Ishikawa (cell line): ENCODE measurements at regions not wholly inside any gene's neighbourhood (a gene's known extent, or its start where the extent isn't known, plus 50 kb on each side); places are given as distances from the start of the nearest gene placed in this dataset.

ENCODE experiments used
- CEBPB ChIP-seq: IDR thresholded peaks from 2 replicates; pipeline ENCODE4 v1.6.1; 2012
- CREB1 ChIP-seq: IDR thresholded peaks from 2 replicates; pipeline ENCODE4 v1.6.1; 2012; ENCODE audit warnings: low read depth
- EGR1 ChIP-seq: IDR thresholded peaks from 2 replicates; pipeline ENCODE4 v1.6.1; 2012
- EP300 ChIP-seq: IDR thresholded peaks from 2 replicates; pipeline ENCODE4 v1.6.1; 2012; ENCODE audit warnings: borderline replicate concordance
- FOXM1 ChIP-seq: IDR thresholded peaks from 2 replicates; pipeline ENCODE4 v1.6.1; 2012; ENCODE audit warnings: low read depth, borderline replicate concordance
- NFIC ChIP-seq: IDR thresholded peaks from 2 replicates; pipeline ENCODE4 v1.6.1; 2012
- RAD21 ChIP-seq: IDR thresholded peaks from 2 replicates; pipeline ENCODE4 v1.6.1; 2012; ENCODE audit warnings: low read depth
- TAF1 ChIP-seq: IDR thresholded peaks from 2 replicates; pipeline ENCODE4 v1.6.1; 2012; ENCODE audit warnings: low read depth, mild to moderate bottlenecking
- TCF12 ChIP-seq: IDR thresholded peaks from 2 replicates; pipeline ENCODE4 v1.6.1; 2012; ENCODE audit warnings: low read depth
- TEAD4 ChIP-seq: IDR thresholded peaks from 2 replicates; pipeline ENCODE4 v1.6.1; 2012
- YY1 ChIP-seq: IDR thresholded peaks from 2 replicates; pipeline ENCODE4 v1.6.1; 2012; ENCODE audit warnings: low read depth
- ZBTB7A ChIP-seq: IDR thresholded peaks from 2 replicates; pipeline ENCODE4 v1.6.1; 2012; ENCODE audit warnings: low read depth
- TF ChIP-seq, protein P1 (sequence below): IDR thresholded peaks from 2 replicates; pipeline ENCODE4 v1.6.1; 2012
- TF ChIP-seq, protein P2 (sequence below): IDR thresholded peaks from 2 replicates; pipeline ENCODE4 v1.6.1; 2012
- TF ChIP-seq, protein P3 (sequence below): IDR thresholded peaks from 2 replicates; pipeline ENCODE4 v1.6.1; 2012; ENCODE audit warnings: low read depth, mild to moderate bottlenecking

DNA sequence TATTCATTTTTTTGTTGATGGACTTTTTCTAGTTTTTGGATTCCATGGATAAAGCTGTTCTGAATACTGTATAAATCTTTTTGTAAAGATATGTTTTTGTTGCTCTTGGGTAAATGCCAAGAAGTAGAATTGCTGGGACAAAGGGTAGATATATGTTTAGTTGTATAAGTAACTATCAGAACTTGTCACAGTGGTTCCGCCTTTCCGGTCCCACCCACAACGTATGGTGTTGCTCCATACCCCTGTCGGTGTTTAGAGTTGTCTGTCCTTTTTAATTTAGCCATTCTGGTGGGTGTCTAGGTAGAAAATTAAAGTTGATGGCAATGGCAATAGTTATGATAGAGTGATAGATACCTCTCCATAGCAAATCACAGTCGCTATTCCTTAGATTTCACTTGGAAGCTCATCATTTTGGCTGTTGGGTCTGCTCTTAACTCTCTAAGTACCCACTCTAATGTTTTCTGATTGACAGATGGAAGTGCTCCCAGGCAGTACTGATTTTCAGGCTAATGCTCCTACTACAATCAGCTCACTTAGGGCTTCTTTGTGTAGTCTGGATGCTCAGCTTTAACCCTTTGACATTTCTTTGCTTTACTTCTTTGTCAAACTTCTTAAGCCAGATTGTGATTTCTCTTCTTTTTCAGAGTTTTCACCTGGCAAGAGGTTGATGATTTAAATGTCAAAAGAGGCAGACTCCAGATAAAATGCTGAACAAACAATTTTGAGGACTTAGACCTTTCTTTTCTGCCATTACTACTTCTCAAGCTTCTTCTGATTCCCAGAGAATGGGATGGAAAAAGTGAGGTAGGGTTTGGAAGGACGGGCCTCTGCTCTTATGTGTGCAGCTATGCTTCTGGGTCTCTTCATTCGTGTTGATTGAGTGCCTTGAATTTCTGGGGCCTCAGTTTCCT, 156.4 kb downstream of the AQP4 start:
- TF ChIP-seq FOXM1 (no peak), CREB1 (no peak)

GRCh38 chr18:26706911-26707351, 158.6 kb downstream of the AQP4 start:
- TF ChIP-seq, protein P1, sequence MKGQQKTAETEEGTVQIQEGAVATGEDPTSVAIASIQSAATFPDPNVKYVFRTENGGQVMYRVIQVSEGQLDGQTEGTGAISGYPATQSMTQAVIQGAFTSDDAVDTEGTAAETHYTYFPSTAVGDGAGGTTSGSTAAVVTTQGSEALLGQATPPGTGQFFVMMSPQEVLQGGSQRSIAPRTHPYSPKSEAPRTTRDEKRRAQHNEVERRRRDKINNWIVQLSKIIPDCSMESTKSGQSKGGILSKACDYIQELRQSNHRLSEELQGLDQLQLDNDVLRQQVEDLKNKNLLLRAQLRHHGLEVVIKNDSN = no peak
- TF ChIP-seq ZBTB7A (no peak), CREB1 (no peak), FOXM1 (no peak), CEBPB (no peak), NFIC (no peak), TAF1 (no peak), YY1 (no peak), EGR1 (no peak)

DNA sequence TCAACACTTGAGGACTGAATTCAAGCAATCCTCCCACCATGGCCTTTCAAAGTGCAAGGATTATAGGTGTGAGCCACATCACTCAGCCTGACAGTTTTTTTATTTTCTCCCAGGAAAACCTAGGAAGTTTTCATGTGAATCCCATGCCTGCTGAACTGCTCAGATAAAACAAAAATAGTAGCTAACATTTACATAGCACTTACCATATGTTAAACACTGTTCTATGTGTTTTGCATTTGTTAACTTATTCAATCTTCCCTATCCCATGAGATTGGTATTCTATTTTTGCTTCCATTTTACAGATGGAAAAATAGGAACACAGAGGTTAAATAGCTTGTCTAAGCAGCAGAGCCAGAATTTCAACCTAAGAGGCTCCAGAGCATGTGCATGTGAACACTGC, 157.4 kb upstream of the KCTD1 start:
- TF ChIP-seq TAF1 (no peak), CREB1 (no peak), YY1 (no peak), EP300 (no peak), NFIC (no peak), TCF12 (no peak), FOXM1 (no peak), RAD21 (no peak), ZBTB7A (no peak), CEBPB (no peak), EGR1 (no peak), TEAD4 (no peak)
- TF ChIP-seq, protein P2, sequence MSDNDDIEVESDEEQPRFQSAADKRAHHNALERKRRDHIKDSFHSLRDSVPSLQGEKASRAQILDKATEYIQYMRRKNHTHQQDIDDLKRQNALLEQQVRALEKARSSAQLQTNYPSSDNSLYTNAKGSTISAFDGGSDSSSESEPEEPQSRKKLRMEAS = no peak
- TF ChIP-seq, protein P3, sequence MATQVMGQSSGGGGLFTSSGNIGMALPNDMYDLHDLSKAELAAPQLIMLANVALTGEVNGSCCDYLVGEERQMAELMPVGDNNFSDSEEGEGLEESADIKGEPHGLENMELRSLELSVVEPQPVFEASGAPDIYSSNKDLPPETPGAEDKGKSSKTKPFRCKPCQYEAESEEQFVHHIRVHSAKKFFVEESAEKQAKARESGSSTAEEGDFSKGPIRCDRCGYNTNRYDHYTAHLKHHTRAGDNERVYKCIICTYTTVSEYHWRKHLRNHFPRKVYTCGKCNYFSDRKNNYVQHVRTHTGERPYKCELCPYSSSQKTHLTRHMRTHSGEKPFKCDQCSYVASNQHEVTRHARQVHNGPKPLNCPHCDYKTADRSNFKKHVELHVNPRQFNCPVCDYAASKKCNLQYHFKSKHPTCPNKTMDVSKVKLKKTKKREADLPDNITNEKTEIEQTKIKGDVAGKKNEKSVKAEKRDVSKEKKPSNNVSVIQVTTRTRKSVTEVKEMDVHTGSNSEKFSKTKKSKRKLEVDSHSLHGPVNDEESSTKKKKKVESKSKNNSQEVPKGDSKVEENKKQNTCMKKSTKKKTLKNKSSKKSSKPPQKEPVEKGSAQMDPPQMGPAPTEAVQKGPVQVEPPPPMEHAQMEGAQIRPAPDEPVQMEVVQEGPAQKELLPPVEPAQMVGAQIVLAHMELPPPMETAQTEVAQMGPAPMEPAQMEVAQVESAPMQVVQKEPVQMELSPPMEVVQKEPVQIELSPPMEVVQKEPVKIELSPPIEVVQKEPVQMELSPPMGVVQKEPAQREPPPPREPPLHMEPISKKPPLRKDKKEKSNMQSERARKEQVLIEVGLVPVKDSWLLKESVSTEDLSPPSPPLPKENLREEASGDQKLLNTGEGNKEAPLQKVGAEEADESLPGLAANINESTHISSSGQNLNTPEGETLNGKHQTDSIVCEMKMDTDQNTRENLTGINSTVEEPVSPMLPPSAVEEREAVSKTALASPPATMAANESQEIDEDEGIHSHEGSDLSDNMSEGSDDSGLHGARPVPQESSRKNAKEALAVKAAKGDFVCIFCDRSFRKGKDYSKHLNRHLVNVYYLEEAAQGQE = no peak
- TF ChIP-seq, protein P1 = no peak

DNA sequence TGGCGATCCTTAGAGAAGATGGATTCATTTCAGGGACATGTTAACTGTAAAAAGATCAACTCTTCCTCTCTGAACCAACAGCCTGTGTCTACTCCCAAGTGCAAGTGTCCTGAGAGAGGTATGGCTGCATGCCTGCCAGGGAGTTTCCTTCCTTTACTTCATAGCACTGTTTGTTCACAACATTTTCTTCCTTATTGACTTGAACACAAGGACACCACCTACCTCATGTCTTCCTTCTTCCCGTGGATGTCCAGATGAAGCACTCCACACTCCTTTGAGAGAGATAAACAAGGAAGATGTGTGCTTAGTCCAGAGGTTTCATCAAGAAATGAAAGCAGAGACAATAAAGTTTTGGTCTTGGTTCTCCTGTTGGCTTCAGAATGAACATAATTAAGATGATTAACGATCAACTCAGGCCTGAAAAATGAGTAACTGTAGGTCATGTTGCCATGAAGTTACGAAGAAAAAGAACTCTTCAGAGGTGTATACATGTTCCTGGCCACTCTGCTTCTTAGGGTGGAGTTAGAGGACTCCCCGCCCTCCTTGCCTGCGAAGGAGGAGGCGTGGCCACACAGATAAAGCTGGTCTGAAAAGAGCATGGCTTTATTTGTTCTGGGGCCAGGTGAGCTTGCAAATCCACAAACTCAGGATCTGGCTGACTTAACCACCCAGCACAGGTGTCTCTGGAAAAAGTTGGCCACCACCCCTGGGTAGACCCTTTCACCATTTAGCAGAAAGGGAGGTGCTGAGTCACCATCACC, 155.0 kb upstream of the KCTD1 start:
- TF ChIP-seq TAF1 = no peak
- TF ChIP-seq NFIC = no peak
- no peak for TF ChIP-seq CREB1
- TF ChIP-seq RAD21 = no peak
- no peak for TF ChIP-seq EP300
- TF ChIP-seq, protein P3 = no peak
- no peak for TF ChIP-seq TEAD4
- TF ChIP-seq CEBPB = no peak

DNA sequence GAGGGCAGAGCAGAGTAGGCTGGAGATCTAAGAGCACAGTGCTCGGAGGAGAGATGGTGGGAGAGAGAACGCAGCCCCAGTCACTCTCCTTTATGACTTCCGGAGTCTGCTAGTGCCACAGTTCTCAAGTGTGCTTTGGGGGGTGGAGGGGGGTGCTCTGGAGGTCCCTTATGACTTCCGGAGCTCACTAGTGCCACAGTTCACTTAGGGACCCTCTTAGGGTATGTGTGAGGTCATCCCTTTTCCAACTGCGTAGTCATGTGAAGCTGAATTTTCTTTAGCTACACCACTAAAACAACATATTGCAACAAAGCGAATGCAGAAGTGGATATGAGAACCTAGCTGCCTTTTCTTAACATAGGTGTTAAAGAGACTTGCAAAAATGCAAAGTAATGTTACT, 153.7 kb upstream of the KCTD1 start:
- no peak for TF ChIP-seq ZBTB7A
- TF ChIP-seq, protein P1 = no peak
- no peak for TF ChIP-seq YY1
- TF ChIP-seq EGR1 = no peak
- TF ChIP-seq CEBPB = no peak
- TF ChIP-seq, protein P2 = no peak
- TF ChIP-seq EP300 = no peak
